A549 (cell line): ENCODE measurements at regions not wholly inside any gene's neighbourhood (a gene's known extent, or its start where the extent isn't known, plus 50 kb on each side); places are given as distances from the start of the nearest gene placed in this dataset.

Experiments used
- ATAC-seq, 2 experiments: fragments of 200-7000 bp in 1 of 2; fragments of >200 bp in 1 of 2; cut with Nextera tagmentation in 1 of 2; cut with Tn5 transposase in 1 of 2; 3 replicates each; pipeline versions ENCODE4 v1.8.0 to v1.9.1; 2018 to 2020; ENCODE audit warnings: mild to moderate bottlenecking in 1 of 2, moderate library complexity in 1 of 2
- CTCF ChIA-PET: fragments of 300-600 bp; sonication (Branson Sonifier 250); formaldehyde crosslinking; extraction: SDS; loops from one replicate; lab custom pipeline; 2021; ENCODE audit warnings: antibody characterized with exemption, inconsistent platforms; lab: Yijun Ruan, JAX
- POLR2A ChIA-PET: fragments of 350-600 bp; formaldehyde crosslinking; extraction: SDS; loops from one replicate; lab custom pipeline; 2021; ENCODE audit warnings: antibody characterized with exemption, inconsistent platforms; lab: Yijun Ruan, JAX
- DNase-seq, 2 experiments: peaks; one replicate each; pipeline versions ENCODE4 v3.0.0 to v3.0.0-alpha.2; 2011 to 2016; ENCODE audit warnings: low read depth in 1 of 2, low spot score in 1 of 2
- FAIRE-seq: peaks from 2 replicates; lab custom pipeline; 2011; peaks lifted over from hg19 to GRCh38; lab: Jason Lieb, UNC
- H3K27ac ChIP-seq, 2 experiments: fragments of >200 bp; sonication (Bioruptor Twin); formaldehyde crosslinking; 3 replicates each; pipeline ENCODE4 v1.5.1; 2016 to 2017
- H3K4me1 ChIP-seq: fragments of >200 bp; sonication (Bioruptor Twin); formaldehyde crosslinking; 3 replicates; pipeline ENCODE4 v1.6.1; 2016
- H3K4me2 ChIP-seq: fragments of >200 bp; sonication (Bioruptor Twin); formaldehyde crosslinking; 3 replicates; pipeline ENCODE4 v1.6.1; 2016
- H3K4me3 ChIP-seq: fragments of >200 bp; sonication (Bioruptor Twin); formaldehyde crosslinking; 3 replicates; pipeline ENCODE4 v1.5.1; 2016
- H3K9me3 ChIP-seq: fragments of >200 bp; sonication (Bioruptor Twin); formaldehyde crosslinking; 3 replicates; pipeline ENCODE4 v1.6.1; 2016
- E2F6 ChIP-seq: IDR thresholded peaks from 2 replicates; pipeline ENCODE4 v1.6.1; 2012; ENCODE audit warnings: low read depth, borderline replicate concordance
- EHMT2 ChIP-seq: fragments of 200-600 bp; sonication (generic); IDR thresholded peaks from 2 replicates; pipeline ENCODE4 v1.6.1; 2016; ENCODE audit warnings: antibody characterized with exemption, low read depth, mild to moderate bottlenecking, moderate library complexity
- ELK1 ChIP-seq: fragments of 150-350 bp; IDR thresholded peaks from 2 replicates; pipeline ENCODE4 v1.6.1; 2014; ENCODE audit warnings: low read depth, mild to moderate bottlenecking, low read length
- ESRRA ChIP-seq: fragments of 150-350 bp; IDR thresholded peaks from 2 replicates; pipeline ENCODE4 v1.6.1; 2014; ENCODE audit warnings: mild to moderate bottlenecking, low read length, borderline replicate concordance
- FOSB ChIP-seq: fragments of 250-450 bp; sonication (Bioruptor Pico); IDR thresholded peaks from 2 replicates; pipeline ENCODE4 v1.5.0; 2020; ENCODE audit warnings: mild to moderate bottlenecking, moderate library complexity
- FOXS1 ChIP-seq: fragments of 250-450 bp; sonication (Bioruptor Pico); IDR thresholded peaks from 2 replicates; pipeline ENCODE4 v1.5.0; 2020; ENCODE audit warnings: mild to moderate bottlenecking, moderate library complexity
- HDAC2 ChIP-seq: fragments of 200-600 bp; sonication (generic); IDR thresholded peaks from 2 replicates; pipeline ENCODE4 v1.6.1; 2016
- HES2 ChIP-seq: fragments of >200 bp; sonication (Bioruptor Twin); formaldehyde crosslinking; IDR thresholded peaks from 2 replicates; pipeline ENCODE4 v1.6.1; 2016
- HMGXB4 ChIP-seq: fragments of 250-450 bp; sonication (Bioruptor Pico); IDR thresholded peaks from 2 replicates; pipeline ENCODE4 v1.5.0; 2021; ENCODE audit warnings: mild to moderate bottlenecking, moderate library complexity, borderline replicate concordance
- HOXB5 ChIP-seq: fragments of 250-450 bp; sonication (Bioruptor Pico); IDR thresholded peaks from 2 replicates; pipeline ENCODE4 v1.5.0; 2020; ENCODE audit warnings: mild to moderate bottlenecking, moderate library complexity
- JUNB ChIP-seq: fragments of >200 bp; sonication (Bioruptor Twin); formaldehyde crosslinking; IDR thresholded peaks from 2 replicates; pipeline ENCODE4 v1.6.1; 2016
- KDM1A ChIP-seq: fragments of 200-600 bp; sonication (generic); IDR thresholded peaks from 2 replicates; pipeline ENCODE4 v1.6.1; 2016; ENCODE audit warnings: low read depth, mild to moderate bottlenecking
- MAFK ChIP-seq: fragments of 450-650 bp; IDR thresholded peaks from 2 replicates; pipeline ENCODE4 v1.6.1; 2014; ENCODE audit not compliant: partially characterized antibody
- NFE2L2 ChIP-seq: fragments of 150-350 bp; conservative IDR thresholded peaks from 2 replicates; pipeline ENCODE4 v1.6.1; 2014; ENCODE audit warnings: low read length
- RARB ChIP-seq: fragments of 250-450 bp; sonication (Bioruptor Pico); IDR thresholded peaks from 2 replicates; pipeline ENCODE4 v1.8.0; 2021; ENCODE audit warnings: mild to moderate bottlenecking, moderate library complexity
- RNF2 ChIP-seq: fragments of 200-600 bp; sonication (generic); IDR thresholded peaks from 2 replicates; pipeline ENCODE4 v1.6.1; 2016; ENCODE audit warnings: low read depth, mild to moderate bottlenecking, antibody characterized with exemption, moderate library complexity, borderline replicate concordance
- SREBF2 ChIP-seq: fragments of 450-650 bp; IDR thresholded peaks from 2 replicates; pipeline ENCODE4 v1.6.1; 2014; ENCODE audit warnings: mild to moderate bottlenecking, moderate library complexity
- TFCP2L1 ChIP-seq: fragments of 250-450 bp; sonication (Bioruptor Pico); IDR thresholded peaks from 2 replicates; pipeline ENCODE4 v1.5.0; 2021; ENCODE audit warnings: mild to moderate bottlenecking
- ZNF302 ChIP-seq: fragments of 250-450 bp; sonication (Bioruptor Pico); IDR thresholded peaks from 2 replicates; pipeline ENCODE4 v1.9.0; 2021; ENCODE audit warnings: inconsistent platforms, mild to moderate bottlenecking, moderate library complexity
- WGBS: methylation state at CpG from one replicate; pipeline ENCODE4 v1.1.6; 2017; ENCODE audit errors: missing lambda C conversion rate; 5-methylcytosine and 5-hydroxymethylcytosine counted together

GRCh38 chr3:135779024-135779423 lies 186.5 kb upstream of the PPP2R3A start:
- POLR2A ChIA-PET: no interaction called here
- ATAC-seq: no peak

GRCh38 chr3:135779590-135780235 lies 185.8 kb upstream of the PPP2R3A start:
- Histone ChIP-seq H3K9me3 (no peaks in the 10 kb centered on the region), H3K4me2 (no peak overlapping the region), H3K4me1 (no peaks in the 10 kb centered on the region), H3K27ac (no peak overlapping the region), H3K4me3 (no peak overlapping the region)
- CTCF ChIA-PET: no interaction called here
- FAIRE-seq: no peak
- whole genome bisulfite sequencing: under 1% methylated on average over 6 of the region's 6 CpGs
- TF ChIP-seq RARB (CRISPR knock-in tag): no peak
- TF ChIP-seq FOXS1: no peak
- no peak for TF ChIP-seq ESRRA
- no peak for TF ChIP-seq RNF2
- TF ChIP-seq HDAC2: no peak
- no peak for TF ChIP-seq ZNF302
- no peak for TF ChIP-seq E2F6
- TF ChIP-seq MAFK: no peak
- TF ChIP-seq JUNB: no peak
- TF ChIP-seq EHMT2: no peak
- no peak for DNase-seq
- ATAC-seq: no peak
- POLR2A ChIA-PET: no interaction called here

More at GRCh38 chr3:135779024-135779423, 186.5 kb upstream of the PPP2R3A start:
- no peaks in the 10 kb centered on the region for H3K4me1 ChIP-seq
- 0% methylated on average over 1 of the region's 1 CpG for WGBS
- no peak for FAIRE-seq
- no peak overlapping the region for H3K4me2 ChIP-seq
- H3K4me3 ChIP-seq: no peak overlapping the region
- CTCF ChIA-PET: no interaction called here
- TF ChIP-seq HES2: no peak
- TF ChIP-seq E2F6: no peak
- no peak for TF ChIP-seq NFE2L2
- no peak for TF ChIP-seq TFCP2L1
- TF ChIP-seq FOSB (CRISPR knock-in tag): no peak
- no peak for TF ChIP-seq KDM1A
- no peak for TF ChIP-seq HOXB5
- TF ChIP-seq HMGXB4: no peak
- no peaks in the 10 kb centered on the region for H3K9me3 ChIP-seq
- no peak for DNase-seq
- H3K27ac ChIP-seq: no peak overlapping the region

GRCh38 chr3:135781026-135781815 lies 184.3 kb upstream of the PPP2R3A start:
- FAIRE-seq: no peak
- TF ChIP-seq FOXS1 (no peak), SREBF2 (no peak), MAFK (no peak), HES2 (no peak), ZNF302 (no peak), ELK1 (no peak)
- ChIA-PET POLR2A (no interaction called here), CTCF (no interaction called here)
- no peak for DNase-seq
- no peak overlapping the region for H3K4me2 ChIP-seq
- 0% methylated on average over 3 of the region's 3 CpGs for WGBS
- ATAC-seq: no peak
- no peaks in the 10 kb centered on the region for H3K4me1 ChIP-seq
- no peak overlapping the region for H3K4me3 ChIP-seq
- H3K9me3 ChIP-seq: no peaks in the 10 kb centered on the region
- H3K27ac ChIP-seq: no peak overlapping the region
